Skin of body (tissue), 1 donor: ENCODE measurements at regions not wholly inside any gene's neighbourhood (a gene's known extent, or its start where the extent isn't known, plus 50 kb on each side); places are given as distances from the start of the nearest gene placed in this dataset.
"Not testable (repeated sequence)": the region's sequence is repeated elsewhere in the genome, so short reads cannot be mapped to it uniquely, and the experiment has no call there.

Experiments
- DNase-seq: peaks from one replicate; lab custom pipeline; 2025; lab: John Stamatoyannopoulos, UW

DNA sequence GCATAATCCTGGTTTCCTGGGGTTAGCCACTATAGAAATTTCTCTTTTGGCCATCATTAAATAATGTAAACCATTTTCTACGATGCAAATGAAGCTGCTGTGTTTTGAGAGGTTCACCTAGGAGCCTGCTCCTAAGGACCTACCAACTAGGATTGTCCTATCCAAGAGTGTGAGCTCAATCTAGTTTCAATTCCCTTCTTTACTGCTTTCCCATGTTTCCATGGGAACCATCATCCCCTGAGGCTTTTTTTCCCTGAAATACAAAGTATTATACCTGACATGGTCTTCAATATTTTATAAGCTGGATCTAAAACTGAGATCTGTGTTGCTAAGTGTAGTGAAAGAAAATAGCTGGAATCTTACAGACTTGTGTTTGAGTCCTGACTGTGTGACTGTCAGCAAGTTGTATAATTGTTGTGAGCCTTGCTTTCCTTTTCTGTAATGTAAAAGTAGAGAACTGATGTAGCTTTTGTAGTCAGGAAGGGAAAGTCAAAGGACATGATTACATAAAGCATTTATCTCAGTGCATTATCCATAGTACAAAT, 453.2 kb downstream of the PRR16 start:
- DNase-seq, result no peak

GRCh38 chr5:120919017-120919416, 454.9 kb downstream of the PRR16 start:
- no peak for DNase-seq

DNA sequence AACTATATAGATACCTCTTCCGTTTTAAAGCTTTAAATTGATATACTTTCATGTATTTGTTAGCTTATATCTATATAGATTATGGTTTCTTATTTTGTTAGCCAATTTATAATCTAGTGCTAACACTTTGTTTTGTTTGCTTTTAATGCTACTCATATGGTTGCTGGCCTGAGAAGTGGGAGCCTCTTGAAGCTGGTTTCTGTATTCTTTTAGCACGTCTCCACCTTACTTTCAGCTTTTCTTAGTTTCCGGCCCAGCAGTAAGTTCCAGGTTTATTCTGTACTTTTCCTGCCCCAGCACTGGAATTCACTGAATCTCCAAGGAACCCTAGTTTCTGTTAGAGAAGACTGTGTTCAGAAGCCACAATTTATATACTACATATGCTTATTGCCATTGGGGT, 458.9 kb downstream of the PRR16 start:
- DNase-seq, result no peak

DNA sequence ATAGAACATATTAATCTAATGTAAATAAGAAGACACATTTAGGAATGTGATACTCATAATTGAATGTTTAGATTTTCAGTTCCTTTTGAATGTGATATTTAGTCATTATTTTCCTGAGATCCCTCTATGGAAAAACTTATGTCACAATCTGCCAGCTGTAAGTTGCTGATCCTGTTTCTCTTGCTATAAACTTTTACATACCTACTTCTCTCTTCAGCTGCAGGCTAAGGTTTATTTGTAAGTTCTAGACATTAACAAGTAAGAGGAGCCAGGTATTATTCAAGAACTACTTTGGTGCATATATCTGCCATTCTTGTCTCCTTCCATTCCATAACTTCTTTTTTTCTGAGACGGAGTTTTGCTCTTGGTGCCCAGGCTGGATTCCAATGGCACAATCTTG, 462.4 kb downstream of the PRR16 start:
- no peak for DNase-seq

- no peak for DNase-seq
Measured at GRCh38 chr5:120927950-120928530, 463.9 kb downstream of the PRR16 start.

- no peak for DNase-seq
Measured at GRCh38 chr5:120932480-120932879, 468.4 kb downstream of the PRR16 start.

DNA sequence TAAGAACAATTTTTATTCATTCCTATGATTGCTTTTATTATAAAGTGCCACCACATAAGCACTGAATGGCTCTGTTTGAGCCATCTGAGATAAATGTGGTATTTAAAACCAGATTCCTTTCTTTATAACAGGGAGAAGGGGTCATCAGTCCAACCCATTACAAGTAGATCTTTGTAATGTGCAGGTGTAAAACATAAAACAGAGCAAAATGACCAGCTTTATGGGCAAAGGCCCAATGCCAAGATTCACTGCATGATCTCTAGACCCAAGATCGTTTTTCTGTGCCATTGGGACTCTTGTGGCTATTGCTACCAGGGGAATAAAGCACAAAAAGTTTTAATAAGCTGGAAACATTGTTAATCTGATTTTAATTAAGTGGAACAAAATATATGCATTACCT, 469.9 kb downstream of the PRR16 start:
- no peak for DNase-seq

GRCh38 chr5:120936652-120937051, 472.6 kb downstream of the PRR16 start:
- no peak for DNase-seq

GRCh38 chr5:120938604-120939003, 474.5 kb downstream of the PRR16 start:
- no peak for DNase-seq

DNA sequence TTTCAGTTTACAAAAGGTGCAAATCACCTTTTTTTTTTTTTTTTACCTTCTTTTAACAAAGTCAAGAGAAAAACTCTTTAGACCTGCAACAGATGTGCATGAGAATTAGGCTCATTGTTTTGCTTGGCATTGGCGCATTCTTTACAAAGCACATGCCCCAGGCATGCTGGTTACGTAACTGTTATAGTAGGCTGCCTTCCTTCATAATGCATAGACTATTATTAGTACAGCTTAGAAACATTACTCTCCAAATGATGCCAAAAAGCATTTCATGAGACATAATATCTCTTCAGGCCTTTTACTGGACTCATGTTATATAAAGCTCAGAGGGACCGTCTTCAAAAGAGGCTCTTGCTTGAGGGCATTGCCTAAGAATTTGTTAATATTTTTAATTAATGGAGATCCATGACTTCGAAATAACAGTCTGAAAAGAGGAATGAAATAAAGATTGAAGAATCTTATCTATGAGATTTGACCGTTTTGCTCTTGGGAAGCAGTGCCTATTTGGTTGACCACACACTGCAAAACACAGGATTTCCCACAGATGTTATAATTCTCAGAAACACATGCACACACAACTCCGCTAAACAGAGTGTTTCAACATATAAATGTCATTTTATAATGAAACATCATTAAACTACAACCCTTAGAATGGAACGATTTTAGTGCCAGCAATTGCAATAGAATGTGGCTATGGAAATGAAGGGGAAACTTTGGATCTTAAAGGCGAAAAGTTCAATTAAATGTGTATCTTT, 478.7 kb downstream of the PRR16 start:
- no peak for DNase-seq

GRCh38 chr5:120949596-120949995, 485.5 kb downstream of the PRR16 start:
- DNase-seq, result not testable (repeated sequence)

DNA sequence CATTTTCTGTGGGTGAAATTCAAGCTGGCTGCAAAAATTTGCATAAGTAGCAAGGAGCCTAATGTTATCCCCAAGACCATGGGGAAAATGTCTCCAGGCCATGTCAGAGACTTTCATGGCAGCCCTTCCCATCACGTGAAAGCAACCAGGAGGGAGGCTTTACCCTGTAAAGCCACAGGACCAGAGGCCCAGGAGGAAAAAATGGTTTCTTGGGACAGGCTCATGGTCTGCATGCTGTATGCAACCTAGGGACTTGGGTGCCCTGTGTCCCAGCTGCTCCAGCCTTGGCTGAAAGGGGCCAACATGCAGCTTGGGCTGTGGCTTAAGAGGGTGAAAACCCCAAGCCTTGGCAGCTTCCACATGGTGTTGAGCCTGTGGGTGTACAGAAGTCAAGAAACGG, 489.3 kb downstream of the PRR16 start:
- not testable (repeated sequence) for DNase-seq

GRCh38 chr5:120954255-120954654, 490.2 kb downstream of the PRR16 start:
- no peak for DNase-seq

DNA sequence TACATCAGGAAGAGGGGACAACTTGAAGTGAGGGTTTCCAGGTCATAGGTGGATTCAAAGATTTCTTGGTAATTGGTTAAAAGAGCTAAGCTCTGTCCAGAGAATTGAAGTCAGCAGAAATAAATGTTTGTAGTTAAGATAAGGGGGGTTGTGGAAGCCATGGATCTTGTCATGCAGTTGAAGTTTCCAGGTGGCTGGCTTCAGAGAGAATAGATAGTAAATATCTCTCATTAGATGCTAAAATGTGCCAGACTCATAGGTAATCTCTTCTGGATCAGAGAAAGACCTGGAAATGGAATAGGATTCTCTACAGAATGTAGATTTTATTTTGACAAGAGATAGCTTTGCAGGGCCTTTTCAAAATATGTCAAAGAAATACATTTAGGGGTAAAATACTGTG, 491.7 kb downstream of the PRR16 start:
- DNase-seq, result no peak

GRCh38 chr5:120958877-120959485, 494.9 kb downstream of the PRR16 start:
- no peak for DNase-seq

DNA sequence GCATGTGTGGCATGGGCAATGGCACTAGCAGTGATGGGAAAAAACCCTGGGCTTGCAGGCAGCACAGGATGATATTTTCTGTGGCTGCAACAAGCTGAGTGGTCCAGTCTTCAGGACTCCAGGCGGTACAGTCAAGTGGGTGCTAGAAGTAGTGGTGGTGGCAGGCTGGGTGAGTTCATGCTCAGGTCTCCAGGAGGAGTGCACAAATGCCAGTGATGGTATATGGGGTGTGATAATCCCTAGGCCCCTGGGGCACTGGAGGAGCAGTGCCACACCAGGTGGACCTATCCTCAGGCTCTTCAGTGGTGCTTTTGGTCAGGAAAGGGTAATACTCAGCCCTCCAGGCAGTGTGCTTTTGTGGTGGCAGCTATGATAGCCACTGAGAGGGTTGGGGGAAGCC, 496.4 kb downstream of the PRR16 start:
- no peak for DNase-seq

GRCh38 chr5:120967366-120967765, 503.3 kb downstream of the PRR16 start:
- peak; percentile 65 for DNase-seq

- no peak for DNase-seq
Measured at GRCh38 chr5:120974690-120975089, 510.6 kb downstream of the PRR16 start.

DNA sequence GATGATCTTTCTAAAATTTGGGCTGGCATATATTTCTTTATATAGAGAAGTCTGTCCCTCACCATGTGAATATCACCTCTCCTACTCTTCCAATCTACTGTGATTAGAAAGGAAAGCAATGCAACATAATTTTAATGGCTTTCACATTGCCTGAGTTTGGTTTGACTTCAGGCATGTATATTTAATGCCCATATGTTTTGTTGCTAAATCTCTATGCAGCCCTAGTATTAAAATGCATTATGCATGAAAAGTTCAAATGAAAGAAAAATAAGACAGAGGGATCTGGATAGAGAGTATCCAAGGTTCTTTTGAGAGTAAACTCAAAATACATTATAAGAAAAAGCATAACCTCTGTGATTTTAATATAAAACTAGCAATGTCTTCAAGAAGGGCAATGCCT, 518.3 kb downstream of the PRR16 start:
- no peak for DNase-seq

GRCh38 chr5:120985526-120985925, 521.4 kb downstream of the PRR16 start:
- DNase-seq, result no peak

- DNase-seq, result no peak
Measured at GRCh38 chr5:120988491-120988890, 524.4 kb downstream of the PRR16 start.

DNA sequence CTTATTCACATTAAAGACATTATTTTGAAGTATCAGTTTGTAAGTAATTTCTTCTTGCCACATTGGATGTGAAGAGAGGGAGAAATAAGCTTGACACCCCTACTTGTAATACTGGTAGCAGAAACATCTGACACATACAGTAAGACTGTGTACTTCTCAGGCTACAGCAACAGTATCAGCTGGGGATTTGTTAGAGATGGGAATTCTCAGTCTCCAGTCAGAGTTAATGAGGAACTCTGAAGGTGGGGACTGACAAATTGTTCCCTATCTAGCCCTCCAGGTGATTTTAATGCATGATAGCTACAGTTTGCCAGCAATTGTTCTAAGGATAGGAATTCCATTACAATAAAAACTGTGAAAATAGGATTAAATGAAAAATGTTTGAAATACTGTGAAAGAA, 524.8 kb downstream of the PRR16 start:
- DNase-seq, result no peak

GRCh38 chr5:120991569-120991968, 527.5 kb downstream of the PRR16 start:
- no peak for DNase-seq
